ENCODE measurements at regions not wholly inside any gene's neighbourhood (a gene's known extent, or its start where the extent isn't known, plus 50 kb on each side); places are given as distances from the start of the nearest gene placed in this dataset.

GRCh38 chr6:164216839-164217238 lies 802.3 kb downstream of the QKI start:
- TF ChIP-seq, protein P1, sequence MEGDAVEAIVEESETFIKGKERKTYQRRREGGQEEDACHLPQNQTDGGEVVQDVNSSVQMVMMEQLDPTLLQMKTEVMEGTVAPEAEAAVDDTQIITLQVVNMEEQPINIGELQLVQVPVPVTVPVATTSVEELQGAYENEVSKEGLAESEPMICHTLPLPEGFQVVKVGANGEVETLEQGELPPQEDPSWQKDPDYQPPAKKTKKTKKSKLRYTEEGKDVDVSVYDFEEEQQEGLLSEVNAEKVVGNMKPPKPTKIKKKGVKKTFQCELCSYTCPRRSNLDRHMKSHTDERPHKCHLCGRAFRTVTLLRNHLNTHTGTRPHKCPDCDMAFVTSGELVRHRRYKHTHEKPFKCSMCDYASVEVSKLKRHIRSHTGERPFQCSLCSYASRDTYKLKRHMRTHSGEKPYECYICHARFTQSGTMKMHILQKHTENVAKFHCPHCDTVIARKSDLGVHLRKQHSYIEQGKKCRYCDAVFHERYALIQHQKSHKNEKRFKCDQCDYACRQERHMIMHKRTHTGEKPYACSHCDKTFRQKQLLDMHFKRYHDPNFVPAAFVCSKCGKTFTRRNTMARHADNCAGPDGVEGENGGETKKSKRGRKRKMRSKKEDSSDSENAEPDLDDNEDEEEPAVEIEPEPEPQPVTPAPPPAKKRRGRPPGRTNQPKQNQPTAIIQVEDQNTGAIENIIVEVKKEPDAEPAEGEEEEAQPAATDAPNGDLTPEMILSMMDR (IDR thresholded peaks at IDR 0.05; ENCODE audit: poor library complexity) = no peak
- no peak for TF ChIP-seq EZH2 (IDR thresholded peaks at IDR 0.05; ENCODE audit: borderline replicate concordance)
- no peak for TF ChIP-seq EZH2phosphoT487 (IDR thresholded peaks at IDR 0.05; ENCODE audit: low read depth, severe bottlenecking, unreplicated experiment)
